ENCODE measurements at regions not wholly inside any gene's neighbourhood (a gene's known extent, or its start where the extent isn't known, plus 50 kb on each side); places are given as distances from the start of the nearest gene placed in this dataset.
"Not testable (repeated sequence)": the region's sequence is repeated elsewhere in the genome, so short reads cannot be mapped to it uniquely, and the experiment has no call there.

DNA sequence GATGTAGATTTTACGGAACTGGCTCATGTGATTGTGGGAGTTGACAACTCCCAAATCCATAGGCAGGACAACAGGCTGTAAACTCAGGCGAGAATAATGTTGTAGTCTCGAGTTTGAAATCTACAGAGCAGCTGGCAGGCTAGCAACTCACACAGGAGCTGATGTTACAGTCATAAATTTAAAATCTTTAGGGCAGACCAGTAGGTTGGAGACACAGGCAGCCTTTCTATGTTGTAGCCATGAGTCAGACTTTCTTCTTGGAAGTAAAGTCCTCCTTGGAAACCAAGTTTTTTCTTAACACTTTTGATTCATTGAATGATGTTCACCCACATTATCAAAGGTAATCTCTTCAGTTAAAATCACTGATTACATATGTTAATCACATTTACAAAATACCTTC, 89.1 kb upstream of the ALCAM start:
- no peak for FAIRE-seq

DNA sequence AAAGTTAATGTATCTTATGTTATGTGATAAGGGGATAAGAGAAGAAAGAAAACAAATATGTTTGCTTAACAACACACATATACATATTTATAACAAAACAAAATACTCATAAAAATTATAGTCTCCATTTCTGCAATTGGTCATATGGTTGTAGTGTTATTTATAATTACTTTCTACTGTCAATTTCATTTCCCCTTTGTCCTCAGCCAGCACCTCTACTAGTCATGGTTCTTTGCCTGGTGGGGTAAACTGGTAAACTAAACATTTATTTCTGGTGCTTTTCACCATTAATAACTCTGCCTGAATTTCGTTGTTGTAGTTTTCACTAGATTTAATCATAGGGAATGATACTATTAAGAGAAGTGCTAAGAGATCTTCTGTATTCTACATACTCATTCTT, 88.0 kb upstream of the ALCAM start:
- no peak for FAIRE-seq

DNA sequence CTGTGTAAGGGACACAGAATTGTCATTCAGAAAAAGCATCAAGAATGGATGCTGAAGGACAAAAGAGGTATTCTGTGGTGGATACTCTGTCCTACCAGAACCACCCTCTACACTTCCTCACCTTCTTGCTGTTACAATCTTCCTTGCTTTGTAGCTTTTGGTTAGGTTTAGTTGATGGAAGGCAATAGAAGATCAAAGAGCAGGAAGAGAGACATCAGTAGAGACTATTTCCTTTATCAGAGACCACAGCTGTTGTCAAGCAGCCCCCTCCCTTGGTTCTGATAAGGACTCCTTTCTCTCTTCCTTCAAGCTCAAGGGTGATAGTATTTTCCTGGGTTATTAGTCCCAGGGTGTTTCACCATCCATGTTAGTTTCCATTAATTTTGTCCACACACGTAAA, 84.7 kb upstream of the ALCAM start:
- FAIRE-seq = no peak

DNA sequence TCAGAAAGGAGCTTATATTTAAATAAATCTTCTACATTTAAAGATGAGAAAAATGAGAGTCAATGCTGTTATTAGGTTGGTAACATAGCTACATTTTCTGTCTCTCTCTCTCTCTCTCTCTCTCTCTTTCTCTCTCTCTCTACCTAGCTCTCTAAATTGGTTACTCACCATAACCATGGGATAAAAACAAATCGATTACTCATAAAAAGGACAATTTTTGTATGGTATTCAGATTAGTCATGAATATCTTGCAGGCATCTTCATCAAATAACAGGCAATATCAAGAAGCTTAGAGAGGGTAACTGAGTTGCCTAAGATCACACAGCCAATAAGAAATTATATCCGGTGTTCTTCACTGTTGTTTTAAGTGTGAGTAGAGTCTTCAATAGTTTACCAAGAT, 81.8 kb upstream of the ALCAM start:
- FAIRE-seq = no peak

DNA sequence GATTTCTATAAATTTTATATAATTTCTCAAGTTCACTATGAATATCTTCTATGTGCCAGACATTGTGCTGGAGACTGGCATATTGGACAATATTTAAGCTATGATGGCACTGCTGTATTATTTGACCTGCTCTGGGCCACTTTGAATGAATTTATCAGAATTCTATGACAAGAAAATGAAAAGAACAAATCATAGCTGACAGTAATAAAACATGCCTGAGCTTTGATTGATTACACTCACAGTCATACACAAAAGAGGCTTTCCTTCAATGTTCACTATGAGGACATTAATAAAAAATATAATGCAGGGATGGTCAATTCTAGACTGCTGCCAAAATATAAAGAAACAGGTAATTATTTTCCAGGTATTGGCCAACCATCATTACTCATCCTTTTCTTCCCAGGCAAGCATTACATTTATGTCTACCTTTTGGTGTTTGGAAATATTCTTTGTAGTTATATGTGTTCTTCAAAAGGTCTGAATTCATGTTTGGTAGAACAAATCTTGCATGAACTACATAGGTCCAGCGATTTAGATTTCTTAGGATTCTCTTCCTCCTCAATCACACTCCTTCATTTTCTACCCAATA, 81.0 kb upstream of the ALCAM start:
- no peak for FAIRE-seq

DNA sequence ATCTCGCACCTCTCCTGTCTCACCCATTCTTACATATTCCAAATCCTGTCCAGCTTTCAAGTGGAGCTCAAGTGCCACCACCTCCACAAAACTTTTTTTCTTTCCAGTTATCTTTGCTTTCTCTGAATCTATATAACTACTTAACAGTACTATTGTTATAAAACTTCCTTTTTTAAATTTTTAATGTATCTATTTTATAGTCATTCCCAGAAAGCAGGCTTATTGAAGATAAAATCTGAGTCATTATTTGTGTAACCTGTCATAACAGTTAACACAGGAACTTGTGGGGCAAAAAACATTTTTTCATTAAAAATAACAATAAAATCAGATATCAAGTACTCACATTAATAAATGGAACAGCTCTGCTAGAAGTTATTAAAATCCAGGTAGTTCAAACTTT, 73.3 kb upstream of the ALCAM start:
- FAIRE-seq = no peak

DNA sequence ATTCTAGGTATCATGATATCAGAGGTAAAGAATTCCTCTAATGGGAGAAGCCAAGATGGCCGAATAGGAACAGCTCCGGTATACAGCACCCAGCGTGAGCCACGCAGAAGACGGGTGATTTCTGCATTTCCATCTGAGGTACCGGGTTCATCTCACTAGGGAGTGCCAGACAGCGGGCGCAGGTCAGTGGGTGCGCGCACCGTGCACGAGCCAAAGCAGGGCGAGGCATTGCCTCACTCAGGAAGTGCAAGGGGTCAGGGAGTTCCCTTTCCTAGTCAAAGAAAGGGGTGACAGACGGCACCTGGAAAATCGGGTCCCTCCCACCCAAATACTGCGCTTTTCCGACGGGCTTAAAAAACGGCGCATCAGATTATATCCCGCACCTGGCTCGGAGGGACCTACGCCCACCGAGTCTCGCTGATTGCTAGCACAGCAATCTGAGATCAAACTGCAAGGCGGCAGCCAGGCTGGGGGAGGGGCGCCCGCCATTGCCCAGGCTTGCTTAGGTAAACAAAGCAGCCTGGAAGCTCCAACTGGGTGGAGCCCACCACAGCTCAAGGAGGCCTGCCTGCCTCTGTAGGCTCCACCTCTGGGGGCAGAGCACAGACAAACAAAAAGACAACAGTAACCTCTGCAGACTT, 70.4 kb upstream of the ALCAM start:
- not testable (repeated sequence) for FAIRE-seq

DNA sequence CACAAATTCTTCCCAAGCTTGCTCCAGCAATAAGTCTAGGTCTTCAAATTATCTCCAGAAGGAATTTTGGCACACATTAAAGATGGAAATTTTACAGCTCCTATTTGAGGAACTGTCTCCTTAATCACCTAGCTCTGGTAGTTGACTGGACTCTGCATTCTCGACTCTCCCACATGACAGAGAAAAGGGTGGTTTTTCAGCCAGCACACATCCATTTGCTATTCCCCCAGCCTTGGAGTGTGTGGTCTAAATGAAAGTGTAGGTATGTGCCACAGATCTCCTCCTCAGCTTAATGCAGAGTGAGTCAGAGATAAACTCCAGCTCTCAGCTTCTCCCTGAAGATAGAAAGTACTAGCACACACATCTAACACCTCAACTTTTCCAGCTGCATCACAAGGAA, 62.2 kb upstream of the ALCAM start:
- no peak for FAIRE-seq

DNA sequence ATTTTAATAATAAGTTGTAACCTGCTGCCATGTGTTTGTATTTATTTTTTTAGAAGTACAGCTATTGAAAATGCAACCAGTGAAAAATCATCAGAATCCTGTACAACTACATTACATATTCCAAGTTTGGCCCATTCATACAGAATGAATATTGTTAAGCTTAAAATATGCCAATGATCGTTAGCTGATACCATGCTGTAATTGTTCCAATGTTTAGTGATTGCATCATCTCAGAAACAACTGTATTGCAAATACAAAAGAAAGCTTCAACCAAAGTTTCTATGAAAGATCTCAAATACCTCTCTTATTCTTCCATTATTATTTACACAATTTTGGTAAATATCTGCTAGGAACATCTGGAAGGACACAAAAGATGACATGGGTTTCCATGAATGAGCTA, 51.6 kb upstream of the ALCAM start:
- no peak for FAIRE-seq

DNA sequence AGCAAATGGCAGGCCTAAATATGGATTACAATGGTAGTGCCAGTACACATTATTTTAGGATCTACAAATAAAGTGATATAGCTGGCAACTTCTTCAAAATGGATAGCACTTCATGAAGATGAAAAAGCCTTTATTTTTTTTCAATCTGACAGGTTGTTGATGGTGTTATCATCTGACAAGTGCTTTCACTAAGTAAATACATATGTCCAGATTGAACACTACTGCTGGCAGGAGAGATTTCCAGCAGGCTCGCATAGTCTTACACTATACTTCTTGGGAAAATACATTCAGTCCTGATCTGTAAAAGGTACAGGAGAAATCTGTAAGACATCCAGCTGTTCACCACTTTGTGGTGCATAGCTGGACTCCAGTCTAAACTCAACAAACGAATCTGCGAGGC, 50.9 kb upstream of the ALCAM start:
- no peak for FAIRE-seq

DNA sequence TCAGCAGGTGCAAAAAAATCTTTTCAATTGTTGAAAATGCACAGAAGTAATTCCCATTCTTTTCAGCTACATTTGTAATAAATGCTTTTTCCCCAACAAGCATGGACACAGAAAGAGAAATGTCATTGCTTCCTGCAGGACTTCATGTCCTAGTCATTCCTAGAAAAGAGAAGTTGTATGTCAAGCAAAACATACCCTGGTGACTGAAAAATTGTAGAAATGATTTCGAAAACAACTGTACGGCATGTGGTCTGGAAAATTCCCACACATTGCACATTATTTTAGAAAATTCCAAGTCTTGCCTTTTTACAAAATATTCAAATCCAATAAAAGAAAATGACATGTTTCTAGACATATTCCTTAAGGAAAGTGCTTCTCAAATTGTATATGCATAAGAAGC, 50.4 kb upstream of the ALCAM start:
- FAIRE-seq = no peak
